Neural progenitor cell (in vitro differentiated cells): ENCODE measurements at regions not wholly inside any gene's neighbourhood (a gene's known extent, or its start where the extent isn't known, plus 50 kb on each side); places are given as distances from the start of the nearest gene placed in this dataset.

Experiments
- EZH2phosphoT487 ChIP-seq: fragments of 200-600 bp; sonication (generic); IDR thresholded peaks from 2 replicates; pipeline ENCODE4 v1.6.1; 2017; ENCODE audit warnings: antibody characterized with exemption
- TF ChIP-seq, protein P1 (sequence below): fragments of 200-600 bp; sonication (generic); IDR thresholded peaks from 2 replicates; pipeline ENCODE4 v1.5.1; 2017; ENCODE audit warnings: antibody characterized with exemption, mild to moderate bottlenecking

DNA sequence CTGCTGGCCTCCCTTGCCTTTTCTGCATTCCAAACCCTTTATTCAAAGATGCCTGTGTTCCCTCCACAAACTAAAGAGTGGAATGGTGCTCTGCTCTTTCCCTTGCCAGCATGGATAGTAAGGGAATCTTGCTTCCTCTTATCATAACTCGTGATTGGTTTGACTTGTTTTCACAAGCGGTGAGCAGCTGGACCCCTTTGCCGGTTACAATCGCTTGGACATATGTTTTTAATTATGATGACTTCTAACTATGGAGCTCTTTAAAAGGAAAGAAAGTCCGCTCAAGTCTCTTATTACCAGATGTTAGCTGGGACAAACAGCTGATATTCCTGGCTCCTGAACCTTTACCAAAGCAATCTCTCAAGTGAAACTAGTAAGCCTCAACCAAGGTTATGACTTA, 1094.7 kb downstream of the UQCRFS1 start:
- no peak for TF ChIP-seq EZH2phosphoT487
- TF ChIP-seq, protein P1, sequence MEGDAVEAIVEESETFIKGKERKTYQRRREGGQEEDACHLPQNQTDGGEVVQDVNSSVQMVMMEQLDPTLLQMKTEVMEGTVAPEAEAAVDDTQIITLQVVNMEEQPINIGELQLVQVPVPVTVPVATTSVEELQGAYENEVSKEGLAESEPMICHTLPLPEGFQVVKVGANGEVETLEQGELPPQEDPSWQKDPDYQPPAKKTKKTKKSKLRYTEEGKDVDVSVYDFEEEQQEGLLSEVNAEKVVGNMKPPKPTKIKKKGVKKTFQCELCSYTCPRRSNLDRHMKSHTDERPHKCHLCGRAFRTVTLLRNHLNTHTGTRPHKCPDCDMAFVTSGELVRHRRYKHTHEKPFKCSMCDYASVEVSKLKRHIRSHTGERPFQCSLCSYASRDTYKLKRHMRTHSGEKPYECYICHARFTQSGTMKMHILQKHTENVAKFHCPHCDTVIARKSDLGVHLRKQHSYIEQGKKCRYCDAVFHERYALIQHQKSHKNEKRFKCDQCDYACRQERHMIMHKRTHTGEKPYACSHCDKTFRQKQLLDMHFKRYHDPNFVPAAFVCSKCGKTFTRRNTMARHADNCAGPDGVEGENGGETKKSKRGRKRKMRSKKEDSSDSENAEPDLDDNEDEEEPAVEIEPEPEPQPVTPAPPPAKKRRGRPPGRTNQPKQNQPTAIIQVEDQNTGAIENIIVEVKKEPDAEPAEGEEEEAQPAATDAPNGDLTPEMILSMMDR: no peak
